GM19455 (cell line): ENCODE measurements at regions not wholly inside any gene's neighbourhood (a gene's known extent, or its start where the extent isn't known, plus 50 kb on each side); places are given as distances from the start of the nearest gene placed in this dataset.
A peak's percentile ranks its signal among the peaks of the same experiment; 100 is the strongest.
"Not testable (repeated sequence)": the region's sequence is repeated elsewhere in the genome, so short reads cannot be mapped to it uniquely, and the experiment has no call there.

ENCODE experiments used
- ATAC-seq: cut with Tn5 transposase; IDR thresholded peaks from one replicate; pipeline ENCODE4 v1.9.1; 2021; ENCODE audit not compliant: unreplicated experiment

GRCh38 chr6:131490441-131490840, 82.6 kb upstream of the ARG1 start:
- no peak for ATAC-seq

DNA sequence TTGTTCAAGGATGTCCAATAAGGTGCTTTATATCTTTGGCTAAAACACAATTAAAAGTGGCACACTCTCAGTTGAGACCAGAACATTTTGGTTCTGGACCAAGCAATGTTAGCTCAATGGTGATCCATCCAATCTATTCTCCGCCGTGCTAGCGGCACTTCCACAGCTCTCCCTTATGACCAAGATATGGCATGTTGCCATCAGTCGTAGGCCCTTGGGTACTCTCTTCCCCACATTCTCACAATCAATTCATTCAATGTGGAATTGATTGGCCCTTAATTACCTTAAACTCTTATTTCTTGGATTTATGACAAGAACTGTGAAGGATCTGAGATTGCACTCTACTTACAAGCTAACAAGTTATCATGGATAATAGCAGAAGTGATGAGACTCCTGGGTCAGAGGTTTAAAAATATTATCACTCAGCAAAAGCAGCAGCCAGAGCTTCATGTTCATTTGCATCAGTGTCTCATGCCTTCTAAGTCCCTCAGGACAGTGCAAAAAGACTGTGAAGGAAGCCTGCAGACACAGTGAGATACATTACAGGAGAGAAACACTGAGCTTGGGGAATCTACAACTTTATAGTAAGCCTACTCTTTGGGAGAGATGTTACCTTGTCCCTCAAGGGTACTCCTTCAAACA, 80.0 kb upstream of the ARG1 start:
- ATAC-seq = no peak

DNA sequence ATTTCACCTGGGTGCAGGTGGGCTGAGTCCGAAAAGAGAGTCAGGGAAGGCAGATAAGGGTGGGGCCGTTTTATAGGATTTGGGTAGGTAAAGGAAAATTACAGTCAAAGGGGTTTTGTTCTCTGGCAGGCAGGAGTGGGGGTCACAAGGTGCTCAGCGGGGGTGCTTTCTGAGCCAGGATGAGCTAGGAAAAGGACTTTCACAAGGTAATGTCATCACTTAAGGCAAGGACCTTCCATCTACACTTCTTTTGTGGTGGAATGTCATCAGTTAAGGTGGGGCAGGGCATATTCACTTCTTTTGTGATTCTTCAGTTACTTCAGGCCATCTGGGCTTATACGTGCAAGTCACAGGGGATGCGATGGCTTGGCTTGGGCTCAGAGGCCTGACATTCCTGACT, 68.6 kb upstream of the ARG1 start:
- ATAC-seq = not testable (repeated sequence)

DNA sequence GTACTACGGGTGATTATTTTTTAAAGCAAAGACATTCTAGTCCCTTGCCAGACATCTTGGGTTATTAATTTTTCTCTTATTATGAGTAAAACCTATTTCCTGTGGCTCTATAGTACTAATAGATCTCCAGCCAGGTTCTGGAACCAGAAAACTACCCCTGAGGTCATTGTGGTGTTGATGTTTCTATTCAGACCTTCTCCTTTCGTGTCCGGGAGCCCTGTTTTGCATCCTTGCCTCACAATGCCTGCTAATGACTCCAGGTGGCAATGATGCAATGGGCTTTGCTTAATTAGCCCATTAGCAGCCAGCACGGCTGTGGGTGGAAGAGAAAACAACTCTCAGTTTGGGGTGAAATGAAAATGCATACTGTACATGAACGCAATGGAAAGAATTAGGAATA, 62.9 kb upstream of the ARG1 start:
- peak; percentile 74 for ATAC-seq

GRCh38 chr6:131510591-131510990, 62.4 kb upstream of the ARG1 start:
- ATAC-seq = no peak

GRCh38 chr6:131519670-131520436, 53.2 kb upstream of the ARG1 start:
- ATAC-seq = peak; percentile 95
